Embryonic facial prominence (tissue), 1 donor: ENCODE measurements at regions not wholly inside any gene's neighbourhood (a gene's known extent, or its start where the extent isn't known, plus 50 kb on each side); places are given as distances from the start of the nearest gene placed in this dataset.
"Not testable (repeated sequence)": the region's sequence is repeated elsewhere in the genome, so short reads cannot be mapped to it uniquely, and the experiment has no call there.

Source experiments
- DNase-seq: peaks from one replicate; pipeline ENCODE4 v3.0.0-alpha.2; 2016; ENCODE audit errors: extremely low spot score

- DNase-seq: no peak
These were observed 96.0 kb downstream of the RASGEF1B start for GRCh38 chr4:81375745-81376144.

GRCh38 chr4:81369886-81370285 is 101.8 kb downstream of the RASGEF1B start:
- no peak for DNase-seq

GRCh38 chr4:81366779-81367178 is 104.9 kb downstream of the RASGEF1B start:
- no peak for DNase-seq

GRCh38 chr4:81360737-81361136 is 111.0 kb downstream of the RASGEF1B start:
- no peak for DNase-seq

- no peak for DNase-seq
These were observed 112.5 kb downstream of the RASGEF1B start for GRCh38 chr4:81359207-81359606.

- no peak for DNase-seq
These were observed 113.6 kb downstream of the RASGEF1B start for GRCh38 chr4:81358154-81358553.

- no peak for DNase-seq
These were observed 115.1 kb downstream of the RASGEF1B start for GRCh38 chr4:81356621-81357020.

GRCh38 chr4:81355136-81355535 is 116.6 kb downstream of the RASGEF1B start:
- no peak for DNase-seq

- no peak for DNase-seq
These were observed 117.8 kb downstream of the RASGEF1B start for GRCh38 chr4:81353861-81354260.

- DNase-seq: no peak
These were observed 119.3 kb downstream of the RASGEF1B start for GRCh38 chr4:81352446-81352835.

- peak; percentile 39 for DNase-seq
These were observed 119.9 kb downstream of the RASGEF1B start for GRCh38 chr4:81351654-81352445.

- no peak for DNase-seq
These were observed 121.7 kb downstream of the RASGEF1B start for GRCh38 chr4:81350040-81350439.

GRCh38 chr4:81348778-81349094 is 123.0 kb downstream of the RASGEF1B start:
- no peak for DNase-seq

GRCh38 chr4:81348086-81348777 is 123.5 kb downstream of the RASGEF1B start:
- DNase-seq: no peak

- DNase-seq: no peak
These were observed 125.0 kb downstream of the RASGEF1B start for GRCh38 chr4:81346719-81347118.

- no peak for DNase-seq
These were observed 128.2 kb downstream of the RASGEF1B start for GRCh38 chr4:81343536-81343935.

- DNase-seq: no peak
These were observed 128.0 kb upstream of the PRKG2 start for GRCh38 chr4:81343046-81343445.

- DNase-seq: no peak
These were observed 122.2 kb upstream of the PRKG2 start for GRCh38 chr4:81337211-81337610.

GRCh38 chr4:81335122-81335912 is 120.3 kb upstream of the PRKG2 start:
- no peak for DNase-seq

GRCh38 chr4:81330018-81330417 is 115.0 kb upstream of the PRKG2 start:
- DNase-seq: no peak

GRCh38 chr4:81326581-81326980 is 111.6 kb upstream of the PRKG2 start:
- DNase-seq: no peak

- not testable (repeated sequence) for DNase-seq
These were observed 109.6 kb upstream of the PRKG2 start for GRCh38 chr4:81324594-81324993.

- no peak for DNase-seq
These were observed 104.6 kb upstream of the PRKG2 start for GRCh38 chr4:81319657-81320056.
